CD4-positive, alpha-beta T cell treated with Interleukin-10 for 1 hour (primary cell): ENCODE measurements at regions not wholly inside any gene's neighbourhood (a gene's known extent, or its start where the extent isn't known, plus 50 kb on each side); places are given as distances from the start of the nearest gene placed in this dataset.
"Not testable (repeated sequence)": the region's sequence is repeated elsewhere in the genome, so short reads cannot be mapped to it uniquely, and the experiment has no call there.

Experiments used
- DNase-seq: peaks from one replicate; pipeline ENCODE4 v3.0.0-alpha.2; 2020

- DNase-seq: no peak
These were observed 139.1 kb downstream of the CDH26 start for GRCh38 chr20:60097285-60097684.

DNA sequence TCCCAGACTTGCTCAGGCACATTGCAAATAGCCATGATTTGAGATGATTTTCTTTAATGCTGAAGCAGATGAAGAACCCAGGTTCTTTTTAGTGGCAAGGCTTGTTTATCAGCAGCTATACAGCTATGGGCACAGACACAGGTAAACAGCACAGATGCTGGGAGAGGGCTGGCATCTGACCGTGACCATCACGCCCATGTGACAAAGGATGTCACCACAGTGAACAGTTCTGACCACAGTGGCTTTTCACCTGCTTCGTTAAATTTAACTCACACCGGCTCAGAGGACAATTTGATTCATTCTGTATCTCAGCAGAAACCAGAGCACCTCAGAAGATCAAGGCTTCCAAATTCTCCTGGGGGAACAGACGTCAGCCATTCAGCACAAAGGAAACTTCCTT, 142.6 kb downstream of the CDH26 start:
- DNase-seq: no peak

- no peak for DNase-seq
These were observed 143.1 kb downstream of the CDH26 start for GRCh38 chr20:60101201-60101890.

- no peak for DNase-seq
These were observed 143.7 kb downstream of the CDH26 start for GRCh38 chr20:60101891-60102281.

GRCh38 chr20:60102665-60103210, 144.5 kb downstream of the CDH26 start:
- DNase-seq: no peak

DNA sequence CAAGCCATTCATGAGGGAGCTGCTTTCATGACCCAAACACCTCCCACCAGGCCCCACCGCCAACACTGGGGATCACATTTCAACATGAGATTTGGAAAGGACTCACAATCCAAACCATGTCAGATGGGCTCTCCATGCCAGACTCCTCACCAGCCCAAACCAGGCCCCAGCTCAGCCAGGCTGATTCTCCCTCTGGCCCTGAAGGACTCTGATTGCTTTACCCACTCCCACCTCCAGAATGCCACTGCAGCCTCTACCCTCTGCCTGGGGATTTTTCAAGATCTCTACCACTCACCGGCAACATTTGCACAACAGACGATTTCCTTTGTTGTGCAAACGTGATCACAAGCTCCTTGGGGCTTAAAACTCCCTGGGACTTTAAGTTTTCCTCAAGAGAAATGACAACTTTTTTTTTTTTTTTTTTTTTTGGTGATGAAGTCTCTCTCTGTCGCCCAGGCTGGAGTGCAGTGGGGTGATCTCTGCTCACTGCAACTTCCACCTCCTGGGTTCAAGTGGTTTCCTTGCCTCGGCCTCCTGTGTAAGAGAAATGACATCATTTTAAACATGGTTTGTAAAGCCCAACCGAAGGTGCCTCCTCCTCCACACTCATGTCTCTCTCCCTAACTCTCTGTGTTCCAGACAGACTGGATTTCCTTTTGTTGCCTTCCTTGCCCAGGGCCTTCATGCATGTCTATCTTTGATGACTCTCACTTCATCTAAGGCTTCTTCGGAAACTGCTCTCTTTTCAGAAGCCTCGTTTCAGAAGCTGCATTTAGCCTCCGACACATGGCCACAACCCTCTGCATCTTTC, 147.0 kb downstream of the CDH26 start:
- DNase-seq: no peak

DNA sequence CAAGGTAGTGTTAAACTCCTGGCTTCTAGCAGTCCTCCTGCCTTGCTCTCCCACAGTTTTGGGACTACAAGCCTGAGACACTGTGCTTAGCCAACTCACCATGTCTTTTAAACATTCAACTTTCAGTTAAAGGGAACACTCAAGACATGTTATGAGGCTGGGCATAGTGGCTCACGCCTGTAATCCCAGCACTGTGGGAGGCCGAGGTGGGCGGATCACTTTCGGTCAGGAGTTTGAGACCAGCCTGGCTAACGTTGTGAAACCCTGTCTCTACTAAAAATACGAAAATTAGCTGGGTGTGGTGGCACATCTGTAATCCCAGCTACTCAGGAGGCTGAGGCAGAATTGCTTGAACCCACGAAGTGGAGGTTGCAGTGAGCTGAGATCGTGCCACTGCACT, 148.0 kb downstream of the CDH26 start:
- not testable (repeated sequence) for DNase-seq

DNA sequence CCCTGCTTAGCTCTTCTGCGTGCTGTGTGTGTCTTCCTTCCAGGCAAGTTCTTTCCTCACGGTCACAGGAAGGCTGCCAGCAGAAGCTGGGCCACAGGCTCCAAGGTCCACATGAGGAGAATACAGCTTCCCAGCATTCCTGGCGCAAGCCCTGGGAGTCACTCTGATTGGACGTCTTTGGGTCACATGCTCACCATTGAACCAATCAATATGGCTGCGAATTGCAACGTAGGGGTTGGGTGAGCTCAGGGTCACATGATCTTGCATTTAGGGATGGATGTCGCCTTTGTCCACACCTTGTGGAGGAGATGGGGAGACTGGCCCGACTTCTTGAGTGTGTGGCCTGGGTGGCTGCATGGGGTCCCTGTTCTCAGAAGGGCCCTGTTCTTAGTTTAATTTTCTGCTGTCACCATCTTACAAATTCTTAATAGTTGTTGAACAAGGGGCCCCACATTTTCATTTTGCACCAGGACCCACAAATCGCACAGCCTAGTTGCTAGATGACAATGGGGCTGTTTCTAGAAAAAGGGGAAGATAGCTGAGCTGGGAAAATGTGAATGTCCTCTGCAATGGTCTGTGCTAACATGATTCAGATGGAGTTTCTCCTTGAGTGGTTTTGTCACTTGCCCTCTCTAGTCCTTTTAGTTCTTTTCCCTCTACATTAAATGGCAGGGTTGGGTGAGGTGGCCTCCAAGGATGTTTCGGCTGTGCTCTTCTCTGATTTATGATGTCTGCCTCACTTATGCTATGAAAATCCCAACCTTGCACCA, 149.6 kb downstream of the CDH26 start:
- no peak for DNase-seq

- DNase-seq: no peak
These were observed 150.2 kb downstream of the CDH26 start for GRCh38 chr20:60108397-60108796.

GRCh38 chr20:60113024-60113724, 155.0 kb downstream of the CDH26 start:
- DNase-seq: no peak

DNA sequence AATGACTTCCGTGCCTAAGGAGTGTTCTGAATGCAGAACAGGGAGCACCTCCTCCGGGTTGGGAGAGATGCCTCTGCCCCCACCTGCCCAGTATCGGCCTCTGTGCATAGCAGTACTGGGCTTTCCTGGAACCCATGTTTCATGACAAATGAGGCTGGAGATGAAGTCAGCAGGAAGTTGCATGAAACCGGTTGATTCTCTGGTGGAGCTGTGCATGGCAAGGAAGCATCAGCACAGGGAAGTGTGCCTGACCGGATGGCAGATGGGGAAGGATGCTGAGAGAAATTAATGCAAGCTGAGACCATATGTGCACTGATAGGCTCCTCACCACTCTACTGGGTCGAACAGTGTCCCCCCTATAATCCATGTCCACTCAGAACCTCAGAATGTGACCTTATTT, 155.5 kb downstream of the CDH26 start:
- DNase-seq: no peak

DNA sequence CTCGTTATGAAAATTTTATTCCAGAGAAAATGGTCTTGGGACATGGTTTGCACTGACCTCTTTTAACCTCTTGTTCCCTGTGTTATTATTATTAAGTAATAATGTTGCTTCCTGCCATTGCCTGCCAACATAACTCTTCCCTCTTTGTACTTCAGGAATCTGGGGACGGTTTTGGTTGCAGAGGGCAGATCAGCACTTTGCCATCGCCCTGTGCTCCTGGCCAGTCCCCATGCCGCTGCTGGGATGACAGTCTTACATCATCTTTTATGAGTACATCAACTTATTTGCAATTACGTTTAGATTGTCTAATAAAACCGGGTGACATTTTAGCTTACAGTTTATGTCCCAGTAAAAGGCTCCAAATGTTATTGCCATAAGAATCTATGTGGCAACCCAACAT, 157.2 kb downstream of the CDH26 start:
- no peak for DNase-seq

GRCh38 chr20:60116128-60116909, 158.1 kb downstream of the CDH26 start:
- DNase-seq: no peak

- DNase-seq: no peak
These were observed 158.8 kb downstream of the CDH26 start for GRCh38 chr20:60117065-60117464.

DNA sequence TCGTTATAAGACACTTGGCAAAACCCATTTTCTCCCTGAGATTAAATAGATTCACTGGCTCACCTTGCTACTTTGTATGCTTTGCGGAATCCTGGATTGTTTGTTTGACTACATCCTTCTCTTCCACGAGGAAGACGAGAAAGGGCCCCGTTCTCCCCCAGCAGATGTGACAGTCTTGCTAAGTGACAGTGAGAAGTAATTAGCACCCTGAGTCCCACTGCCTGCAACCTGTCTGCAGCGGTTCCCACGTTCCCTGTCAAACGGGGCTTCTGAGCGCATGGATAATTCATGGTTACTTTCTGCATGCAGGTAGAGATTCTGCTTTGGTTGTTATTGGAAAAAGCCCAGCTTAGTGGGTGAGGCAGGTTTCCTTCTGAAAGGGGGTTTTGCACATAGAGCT, 163.7 kb downstream of the CDH26 start:
- DNase-seq: no peak

DNA sequence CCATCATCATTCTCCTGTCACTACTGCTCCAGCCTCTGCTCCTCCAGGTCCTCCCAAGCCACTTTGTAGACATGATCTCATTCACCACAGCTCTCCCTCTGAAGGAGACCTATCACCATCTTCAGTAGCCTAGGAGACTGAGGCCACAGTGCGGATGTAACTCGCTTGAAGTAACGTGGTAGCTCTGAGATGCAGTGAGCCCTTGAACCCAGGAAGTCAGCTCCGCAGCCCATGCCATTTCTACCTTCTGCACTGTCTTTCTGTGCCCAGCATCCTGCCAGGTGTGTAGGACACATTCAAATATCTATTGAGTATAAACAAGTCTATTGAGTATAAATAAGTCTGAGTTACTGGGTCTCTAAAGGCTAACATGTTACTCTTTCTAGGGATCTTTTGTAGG, 164.4 kb downstream of the CDH26 start:
- no peak for DNase-seq

GRCh38 chr20:60123096-60123495, 164.9 kb downstream of the CDH26 start:
- DNase-seq: no peak

DNA sequence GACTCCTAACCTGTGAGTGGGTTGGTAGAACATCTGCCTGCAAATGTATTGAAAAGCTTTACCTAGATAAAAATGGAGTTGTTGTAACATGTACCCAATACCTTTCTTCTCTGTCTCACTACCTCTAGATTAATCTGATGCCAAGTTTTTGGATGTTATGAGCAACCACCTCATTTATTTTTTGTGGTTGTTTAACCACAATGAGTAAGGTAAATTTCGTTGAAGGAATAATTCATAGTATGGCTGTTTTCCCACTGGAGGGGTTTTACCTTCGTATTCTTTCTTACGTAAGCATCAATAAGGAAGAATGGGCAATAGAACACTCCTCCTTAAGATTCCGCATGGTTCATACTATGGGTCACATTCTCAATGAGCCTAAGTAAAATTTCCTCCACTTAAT, 165.4 kb downstream of the CDH26 start:
- no peak for DNase-seq

GRCh38 chr20:60124776-60125381, 166.7 kb downstream of the CDH26 start:
- no peak for DNase-seq

DNA sequence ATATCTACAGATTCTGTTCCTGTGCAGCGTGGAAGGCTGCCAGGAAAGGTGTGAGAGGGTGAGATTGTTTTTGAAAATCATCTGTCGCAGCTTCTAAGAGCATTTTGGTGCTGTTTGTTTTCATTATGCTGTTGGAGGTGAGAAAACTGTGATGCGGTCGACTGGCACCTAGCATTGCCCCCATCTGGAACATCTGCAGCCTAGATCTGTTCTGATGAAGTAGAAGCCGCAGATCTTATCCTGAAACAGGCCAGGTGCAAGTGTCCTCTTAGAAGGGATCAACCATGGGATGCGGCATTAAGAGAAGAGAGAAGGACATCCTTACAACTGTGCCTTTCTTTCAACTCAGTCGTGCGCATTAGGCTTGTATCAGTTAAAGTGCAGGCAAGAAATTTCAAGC, 167.3 kb downstream of the CDH26 start:
- no peak for DNase-seq

DNA sequence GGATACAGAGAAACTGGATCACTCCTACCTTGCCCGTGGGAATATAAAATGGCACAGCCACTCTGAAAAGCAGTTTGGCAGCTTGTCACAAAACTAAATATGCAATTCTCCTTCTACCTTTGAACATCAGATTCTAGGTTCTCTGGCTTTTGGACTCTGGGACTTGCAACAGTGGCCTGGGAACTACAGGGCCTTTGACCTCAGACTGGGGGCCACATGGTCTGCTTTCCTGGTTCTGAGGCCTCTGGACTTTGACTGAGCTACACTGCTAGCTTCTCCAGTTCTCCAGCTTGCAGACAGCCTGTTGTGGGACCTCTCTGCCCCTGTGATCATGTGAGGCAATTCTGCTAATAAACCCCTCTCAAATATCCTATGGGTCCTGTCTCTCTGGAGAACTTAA, 168.8 kb downstream of the CDH26 start:
- DNase-seq: no peak

DNA sequence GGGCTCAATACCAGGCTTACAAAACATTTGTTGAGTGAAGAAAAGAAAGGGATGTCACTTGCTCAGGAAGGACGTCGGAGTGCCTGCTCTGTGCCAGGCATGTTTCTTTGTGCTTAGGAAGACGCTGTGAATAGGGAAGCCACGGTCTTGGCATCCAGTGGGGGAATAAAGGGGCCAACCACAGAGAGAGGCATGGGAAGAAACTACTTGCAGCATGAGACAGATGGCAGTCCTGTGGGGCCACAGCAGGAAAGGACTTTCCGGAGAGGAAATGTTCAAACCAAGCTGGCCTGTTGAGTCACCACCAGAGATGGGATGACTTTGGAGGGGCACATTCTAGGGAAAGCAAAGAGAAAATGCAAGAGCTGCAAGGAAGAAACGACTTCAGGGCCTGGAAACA, 173.2 kb downstream of the CDH26 start:
- no peak for DNase-seq
